ENCODE measurements at regions not wholly inside any gene's neighbourhood (a gene's known extent, or its start where the extent isn't known, plus 50 kb on each side); places are given as distances from the start of the nearest gene placed in this dataset.

DNA sequence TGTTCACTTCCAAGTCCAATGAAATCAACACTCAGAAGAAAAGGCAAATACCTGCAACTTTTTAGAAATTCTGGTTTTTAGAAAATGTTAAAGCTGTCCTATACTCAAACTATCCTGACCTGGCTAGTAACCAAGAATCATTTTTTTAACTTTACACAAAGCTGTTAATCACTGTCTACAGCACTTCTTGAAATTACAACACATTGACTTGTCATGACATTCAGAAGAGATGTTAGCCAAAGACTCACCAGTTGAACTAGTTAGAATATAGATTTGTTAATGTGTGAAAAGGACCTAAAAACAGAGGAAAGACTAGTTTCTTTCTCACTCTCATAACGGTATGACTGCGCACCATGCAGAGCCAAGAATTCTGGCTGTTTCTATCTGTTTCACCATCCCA, 98.8 kb downstream of the COX18 start (continued):
- TF ChIP-seq, protein P1, sequence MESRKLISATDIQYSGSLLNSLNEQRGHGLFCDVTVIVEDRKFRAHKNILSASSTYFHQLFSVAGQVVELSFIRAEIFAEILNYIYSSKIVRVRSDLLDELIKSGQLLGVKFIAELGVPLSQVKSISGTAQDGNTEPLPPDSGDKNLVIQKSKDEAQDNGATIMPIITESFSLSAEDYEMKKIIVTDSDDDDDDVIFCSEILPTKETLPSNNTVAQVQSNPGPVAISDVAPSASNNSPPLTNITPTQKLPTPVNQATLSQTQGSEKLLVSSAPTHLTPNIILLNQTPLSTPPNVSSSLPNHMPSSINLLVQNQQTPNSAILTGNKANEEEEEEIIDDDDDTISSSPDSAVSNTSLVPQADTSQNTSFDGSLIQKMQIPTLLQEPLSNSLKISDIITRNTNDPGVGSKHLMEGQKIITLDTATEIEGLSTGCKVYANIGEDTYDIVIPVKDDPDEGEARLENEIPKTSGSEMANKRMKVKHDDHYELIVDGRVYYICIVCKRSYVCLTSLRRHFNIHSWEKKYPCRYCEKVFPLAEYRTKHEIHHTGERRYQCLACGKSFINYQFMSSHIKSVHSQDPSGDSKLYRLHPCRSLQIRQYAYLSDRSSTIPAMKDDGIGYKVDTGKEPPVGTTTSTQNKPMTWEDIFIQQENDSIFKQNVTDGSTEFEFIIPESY (CRISPR knock-in tag; IDR thresholded peaks at IDR 0.05), result no peak
- TF ChIP-seq, protein P2, sequence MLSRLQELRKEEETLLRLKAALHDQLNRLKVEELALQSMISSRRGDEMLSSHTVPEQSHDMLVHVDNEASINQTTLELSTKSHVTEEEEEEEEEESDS (CRISPR knock-in tag; IDR thresholded peaks at IDR 0.05), result no peak

DNA sequence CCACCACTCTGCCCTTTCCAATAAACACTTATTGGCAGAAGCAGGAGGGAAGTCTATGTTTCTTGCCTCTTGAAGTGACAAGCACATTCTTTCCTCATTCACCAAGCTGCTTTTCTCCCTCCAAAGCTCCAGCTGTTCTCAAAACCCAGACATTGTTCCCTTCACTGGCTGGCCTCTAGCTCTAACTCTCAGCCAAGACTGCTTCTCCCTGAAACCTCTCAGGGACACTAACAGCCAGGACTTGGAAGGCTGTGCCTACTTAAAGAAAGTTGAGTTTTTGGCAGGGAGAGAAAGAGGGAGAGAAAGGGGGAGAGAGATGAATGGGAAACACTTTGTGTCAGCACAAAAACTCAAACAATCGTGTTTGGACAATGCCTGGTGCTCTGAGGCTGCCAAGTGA, 99.5 kb downstream of the COX18 start:
- FAIRE-seq (no peak), DNase-seq (ENCODE audit: extremely low read depth in 1 of 4, low spot score in 3 of 4) (no peak), ATAC-seq (no peak)
- Histone ChIP-seq H2AFZ (ENCODE audit: low read depth, low read length) (no peak overlapping the region), H3K9ac (ENCODE audit: insufficient read depth in 1 of 2, low read depth in 2 of 2, low read length in 2 of 2) (no peak overlapping the region), H3K4me2 (ENCODE audit: insufficient read depth, low read length) (no peak overlapping the region), H3K4me3 (no peak overlapping the region), H3K4me1 (replicated peaks in 1 of 2; ENCODE audit: control insufficient read depth in 2 of 2, insufficient read depth in 2 of 2, low read length in 2 of 2) (no peaks in the 10 kb centered on the region; a peak in 1 of 5 replicates), H3K79me2 (ENCODE audit: control insufficient read depth, insufficient read depth, low read length) (no peaks in the 10 kb centered on the region), H3K9me1 (ENCODE audit: control insufficient read depth, insufficient read depth, low read length) (no peaks in the 10 kb centered on the region), H3K36me3 (ENCODE audit: control insufficient read depth, insufficient read depth, low read length) (no peaks in the 10 kb centered on the region), H3K27ac (ENCODE audit: extremely low read depth, low read depth, low read length) (no peak overlapping the region), H3K27me3 (ENCODE audit: control insufficient read depth in 2 of 2, insufficient read depth in 2 of 2, low read length in 2 of 2) (no peaks in the 10 kb centered on the region), H3K9me3 (replicated peaks; ENCODE audit: control insufficient read depth, insufficient read depth, low read depth, low read length) (no peaks in the 10 kb centered on the region), H4K20me1 (replicated peaks; ENCODE audit: control insufficient read depth, insufficient read depth, low read length) (no peaks in the 10 kb centered on the region)
- TF ChIP-seq POLR2B (IDR thresholded peaks at IDR 0.05; ENCODE audit: low read depth, partially characterized antibody) (no peak), RBBP5 (IDR thresholded peaks at IDR 0.05; ENCODE audit: borderline replicate concordance, insufficient read depth, low read length, poor library complexity, severe bottlenecking) (no peak), CBX8 (IDR thresholded peaks at IDR 0.05; ENCODE audit: borderline replicate concordance, extremely low read depth, low read depth, low read length, poor library complexity, severe bottlenecking) (no peak), DIDO1 (tag; IDR thresholded peaks at IDR 0.05; ENCODE audit: low read depth) (no peak), FOXM1 (IDR thresholded peaks at IDR 0.05; ENCODE audit: low read depth) (no peak), FOXM1 (CRISPR knock-in tag; IDR thresholded peaks at IDR 0.05; ENCODE audit: low read depth) (no peak), ZNF133 (CRISPR knock-in tag; IDR thresholded peaks at IDR 0.05) (no peak), SRSF1 (IDR thresholded peaks at IDR 0.05; ENCODE audit: low read depth, low read length) (no peak), SMARCA5 (IDR thresholded peaks at IDR 0.05) (no peak), HOXB6 (CRISPR knock-in tag; IDR thresholded peaks at IDR 0.05; ENCODE audit: borderline replicate concordance) (no peak), ZNF23 (CRISPR knock-in tag; IDR thresholded peaks at IDR 0.05) (no peak)
- TF ChIP-seq, protein P3, sequence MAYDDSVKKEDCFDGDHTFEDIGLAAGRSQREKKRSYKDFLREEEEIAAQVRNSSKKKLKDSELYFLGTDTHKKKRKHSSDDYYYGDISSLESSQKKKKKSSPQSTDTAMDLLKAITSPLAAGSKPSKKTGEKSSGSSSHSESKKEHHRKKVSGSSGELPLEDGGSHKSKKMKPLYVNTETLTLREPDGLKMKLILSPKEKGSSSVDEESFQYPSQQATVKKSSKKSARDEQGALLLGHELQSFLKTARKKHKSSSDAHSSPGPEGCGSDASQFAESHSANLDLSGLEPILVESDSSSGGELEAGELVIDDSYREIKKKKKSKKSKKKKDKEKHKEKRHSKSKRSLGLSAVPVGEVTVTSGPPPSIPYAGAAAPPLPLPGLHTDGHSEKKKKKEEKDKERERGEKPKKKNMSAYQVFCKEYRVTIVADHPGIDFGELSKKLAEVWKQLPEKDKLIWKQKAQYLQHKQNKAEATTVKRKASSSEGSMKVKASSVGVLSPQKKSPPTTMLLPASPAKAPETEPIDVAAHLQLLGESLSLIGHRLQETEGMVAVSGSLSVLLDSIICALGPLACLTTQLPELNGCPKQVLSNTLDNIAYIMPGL (CRISPR knock-in tag; IDR thresholded peaks at IDR 0.05), result no peak
- TF ChIP-seq, protein P4, sequence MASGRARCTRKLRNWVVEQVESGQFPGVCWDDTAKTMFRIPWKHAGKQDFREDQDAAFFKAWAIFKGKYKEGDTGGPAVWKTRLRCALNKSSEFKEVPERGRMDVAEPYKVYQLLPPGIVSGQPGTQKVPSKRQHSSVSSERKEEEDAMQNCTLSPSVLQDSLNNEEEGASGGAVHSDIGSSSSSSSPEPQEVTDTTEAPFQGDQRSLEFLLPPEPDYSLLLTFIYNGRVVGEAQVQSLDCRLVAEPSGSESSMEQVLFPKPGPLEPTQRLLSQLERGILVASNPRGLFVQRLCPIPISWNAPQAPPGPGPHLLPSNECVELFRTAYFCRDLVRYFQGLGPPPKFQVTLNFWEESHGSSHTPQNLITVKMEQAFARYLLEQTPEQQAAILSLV (tag; IDR thresholded peaks at IDR 0.05), result no peak
- POLR2A ChIA-PET, result no interaction called here
- WGBS (ENCODE audit: insufficient coverage, low coverage, missing lambda C conversion rate), result 7% methylated on average over 1 of the region's 1 CpG
- CTCF ChIA-PET (ENCODE audit: low intra/inter-chr PET ratio), result no interaction called here
- intact Hi-C loops (cut with micrococcal nuclease), result no loop called here
- in situ Hi-C loops (cut with MboI), result no loop called here
- no TSS peak for BruUV-seq (replicated peaks)
